Activated CD4-positive, alpha-beta memory T cell treated with anti-CD3 and anti-CD28 coated beads for 36 hours (primary cell): ENCODE measurements at regions not wholly inside any gene's neighbourhood (a gene's known extent, or its start where the extent isn't known, plus 50 kb on each side); places are given as distances from the start of the nearest gene placed in this dataset.

Experiments used
- CTCF ChIA-PET: fragments of 350-600 bp; sonication (Branson Sonifier 250); formaldehyde crosslinking; loops from one replicate; lab custom pipeline; 2021; ENCODE audit warnings: antibody characterized with exemption, inconsistent platforms; lab: Charles Lee
- POLR2A ChIA-PET: fragments of 350-600 bp; sonication (Branson Sonifier 250); formaldehyde crosslinking; loops from one replicate; lab custom pipeline; 2021; ENCODE audit warnings: antibody characterized with exemption; lab: Charles Lee
- DNase-seq: peaks from one replicate; pipeline ENCODE4 v3.0.0-alpha.2; 2020
- H3K27ac Mint-ChIP-seq: one replicate; pipeline ENCODE4 v1.8.0; 2021; ENCODE audit warnings: mixed read lengths
- H3K27me3 Mint-ChIP-seq: one replicate; pipeline ENCODE4 v1.8.0; 2021; ENCODE audit warnings: mixed read lengths
- H3K36me3 Mint-ChIP-seq: one replicate; pipeline ENCODE4 v1.8.0; 2021; ENCODE audit warnings: mixed read lengths
- H3K4me1 Mint-ChIP-seq: one replicate; pipeline ENCODE4 v1.8.0; 2021; ENCODE audit warnings: low read depth, mixed read lengths
- H3K4me3 Mint-ChIP-seq: one replicate; pipeline ENCODE4 v1.8.0; 2021; ENCODE audit warnings: mild to moderate bottlenecking, mixed read lengths
- H3K9me3 Mint-ChIP-seq: one replicate; pipeline ENCODE4 v1.8.0; 2021; ENCODE audit warnings: mixed read lengths
- intact Hi-C: fragments of 100-400 bp; cut with micrococcal nuclease; formaldehyde crosslinking; loops from one replicate; pipeline ENCODE4 v1.15.1; 2023

GRCh38 chrX:122552286-122552800, 631.7 kb upstream of the GRIA3 start:
- Mint-ChIP-seq H3K9me3 (peaks cover 2% of the 10 kb centered on the region), H3K4me1 (no peaks in the 10 kb centered on the region), H3K27me3 (no peaks in the 10 kb centered on the region), H3K36me3 (no peaks in the 10 kb centered on the region), H3K27ac (no peak overlapping the region), H3K4me3 (no peak overlapping the region)
- ChIA-PET POLR2A (no interaction called here), CTCF (no interaction called here)
- intact Hi-C loops: no loop called here
- no peak for DNase-seq

DNA sequence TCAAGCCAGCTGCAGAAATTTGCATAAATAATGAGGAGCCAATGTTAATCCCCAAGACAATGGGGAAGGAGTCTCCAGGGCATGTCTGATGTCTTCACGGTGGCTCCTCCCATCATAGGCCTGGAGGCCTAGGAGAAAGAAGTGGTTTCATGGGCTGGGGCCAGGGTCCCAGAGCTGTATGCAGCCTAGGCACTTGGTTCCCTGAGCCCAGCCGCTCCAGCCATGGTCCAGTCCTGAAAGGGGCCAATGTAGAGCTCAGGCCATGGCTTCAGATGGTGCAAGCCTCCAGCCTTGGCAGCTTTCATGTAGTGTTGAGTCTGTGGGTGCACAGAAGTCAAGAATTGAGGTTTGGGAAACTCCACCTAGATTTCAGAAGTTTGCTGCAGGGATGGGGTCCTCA, 628.2 kb upstream of the GRIA3 start:
- CTCF ChIA-PET: no interaction called here
- H3K27ac Mint-ChIP-seq: no peak overlapping the region
- intact Hi-C loops: no loop called here
- POLR2A ChIA-PET: no interaction called here
- no peak for DNase-seq
- H3K36me3 Mint-ChIP-seq: no peaks in the 10 kb centered on the region
- no peaks in the 10 kb centered on the region for H3K4me1 Mint-ChIP-seq
- no peaks in the 10 kb centered on the region for H3K27me3 Mint-ChIP-seq
- no peak overlapping the region for H3K4me3 Mint-ChIP-seq
- H3K9me3 Mint-ChIP-seq: no peaks in the 10 kb centered on the region

DNA sequence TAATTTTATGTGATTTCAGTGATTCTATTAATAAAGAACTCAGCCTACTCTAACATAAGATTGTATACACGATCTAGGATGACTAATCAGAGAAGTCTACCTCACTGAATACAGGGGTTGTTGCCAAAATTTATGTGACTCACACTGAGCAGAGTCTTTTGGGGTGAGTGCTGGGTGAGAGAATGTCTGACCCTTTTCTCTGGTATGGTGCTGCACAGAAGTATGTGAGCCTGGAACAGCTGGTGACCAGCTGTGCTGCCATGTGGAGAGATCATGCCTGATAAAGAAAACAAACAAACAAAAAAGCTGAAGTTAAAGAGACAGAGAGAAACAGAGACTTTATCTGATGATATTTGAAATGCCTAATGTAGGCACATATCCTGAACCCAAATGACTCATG, 618.1 kb upstream of the GRIA3 start:
- intact Hi-C loops: no loop called here
- ChIA-PET POLR2A (no interaction called here), CTCF (no interaction called here)
- peaks cover 2% of the 10 kb centered on the region for H3K9me3 Mint-ChIP-seq
- no peak overlapping the region for H3K27ac Mint-ChIP-seq
- no peak overlapping the region for H3K4me3 Mint-ChIP-seq
- no peaks in the 10 kb centered on the region for H3K27me3 Mint-ChIP-seq
- no peak for DNase-seq
- no peaks in the 10 kb centered on the region for H3K4me1 Mint-ChIP-seq
- no peaks in the 10 kb centered on the region for H3K36me3 Mint-ChIP-seq

- CTCF ChIA-PET: no interaction called here
These were observed 617.7 kb upstream of the GRIA3 start for GRCh38 chrX:122566401-122566800.

DNA sequence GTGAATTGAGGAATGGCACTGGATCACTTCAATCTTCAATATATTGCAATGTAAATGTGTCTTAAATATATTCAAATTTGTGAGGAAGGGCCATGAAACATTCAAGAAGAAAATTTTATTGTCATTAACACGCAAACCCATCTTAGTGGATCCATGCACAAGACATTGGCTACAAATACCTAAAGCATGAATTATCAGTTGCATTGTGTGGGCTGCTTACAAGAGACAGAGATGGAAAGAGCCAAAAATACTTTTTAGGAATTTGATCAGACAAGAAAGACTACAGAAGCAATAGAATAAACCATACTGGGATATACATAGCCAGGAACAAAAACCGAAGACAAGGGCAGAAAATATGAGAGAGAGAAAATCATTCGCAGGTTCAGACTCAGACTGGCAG, 616.2 kb upstream of the GRIA3 start:
- H3K27me3 Mint-ChIP-seq: no peaks in the 10 kb centered on the region
- H3K36me3 Mint-ChIP-seq: no peaks in the 10 kb centered on the region
- H3K4me3 Mint-ChIP-seq: no peak overlapping the region
- ChIA-PET POLR2A (no interaction called here), CTCF (no interaction called here)
- H3K27ac Mint-ChIP-seq: no peak overlapping the region
- DNase-seq: no peak
- intact Hi-C loops: no loop called here
- H3K4me1 Mint-ChIP-seq: no peaks in the 10 kb centered on the region
- peaks cover 2% of the 10 kb centered on the region for H3K9me3 Mint-ChIP-seq

More at GRCh38 chrX:122566401-122566800, 617.7 kb upstream of the GRIA3 start:
- intact Hi-C loops: no loop called here
- no peak overlapping the region for H3K27ac Mint-ChIP-seq
- no peaks in the 10 kb centered on the region for H3K4me1 Mint-ChIP-seq
- no peak for DNase-seq
- POLR2A ChIA-PET: no interaction called here
- no peaks in the 10 kb centered on the region for H3K27me3 Mint-ChIP-seq
- H3K4me3 Mint-ChIP-seq: no peak overlapping the region
- H3K36me3 Mint-ChIP-seq: no peaks in the 10 kb centered on the region
- peaks cover 2% of the 10 kb centered on the region for H3K9me3 Mint-ChIP-seq

- Mint-ChIP-seq H3K27me3 (no peaks in the 10 kb centered on the region), H3K4me1 (no peaks in the 10 kb centered on the region), H3K27ac (no peak overlapping the region), H3K4me3 (no peak overlapping the region), H3K9me3 (no peaks in the 10 kb centered on the region), H3K36me3 (no peaks in the 10 kb centered on the region)
- CTCF ChIA-PET: no interaction called here
- DNase-seq: no peak
- intact Hi-C loops: no loop called here
- POLR2A ChIA-PET: no interaction called here
These were observed 611.6 kb upstream of the GRIA3 start for GRCh38 chrX:122572461-122572860.

DNA sequence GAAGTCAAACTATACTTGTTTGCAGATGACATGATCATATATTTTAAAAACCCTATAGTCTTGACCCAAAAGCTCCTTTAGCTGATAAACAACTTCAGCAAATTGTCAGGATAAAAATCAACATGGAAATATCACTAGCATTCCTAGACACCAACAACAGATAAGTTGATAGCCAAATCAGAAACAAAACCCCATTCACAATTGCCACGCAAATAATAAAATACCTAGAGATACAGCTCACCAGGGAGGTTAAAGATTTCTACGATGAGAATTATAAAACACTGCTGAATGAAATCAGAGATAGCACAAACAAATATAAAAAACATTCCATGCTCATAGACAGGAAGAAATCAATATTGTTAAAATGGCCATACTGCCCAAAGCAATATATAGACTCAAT, 605.0 kb upstream of the GRIA3 start:
- Mint-ChIP-seq H3K36me3 (no peaks in the 10 kb centered on the region), H3K4me1 (no peaks in the 10 kb centered on the region), H3K27ac (no peak overlapping the region), H3K4me3 (no peak overlapping the region), H3K9me3 (peaks cover 3% of the 10 kb centered on the region), H3K27me3 (no peaks in the 10 kb centered on the region)
- DNase-seq: no peak
- POLR2A ChIA-PET: no interaction called here
- CTCF ChIA-PET: no interaction called here
- intact Hi-C loops: no loop called here

DNA sequence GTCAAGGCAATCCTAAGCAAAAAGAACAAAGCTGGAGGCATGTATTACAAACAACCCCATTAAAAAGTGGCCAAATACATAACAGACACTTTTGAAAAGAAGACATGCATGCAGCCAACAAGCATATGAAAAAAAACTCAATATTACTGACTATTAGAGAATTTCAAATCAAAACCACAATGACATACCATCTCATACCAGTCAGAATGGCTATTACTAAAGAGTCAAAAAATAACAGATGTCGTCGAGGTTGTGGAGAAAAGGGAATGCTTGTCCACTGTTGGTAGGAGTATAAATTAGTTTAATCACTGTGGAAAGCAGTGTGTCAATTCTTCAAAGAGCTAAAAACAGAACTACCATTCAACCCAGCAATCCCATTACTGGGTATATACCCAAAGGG, 604.6 kb upstream of the GRIA3 start:
- Mint-ChIP-seq H3K36me3 (no peaks in the 10 kb centered on the region), H3K9me3 (peaks cover 3% of the 10 kb centered on the region), H3K4me3 (no peak overlapping the region), H3K27me3 (no peaks in the 10 kb centered on the region), H3K4me1 (no peaks in the 10 kb centered on the region), H3K27ac (no peak overlapping the region)
- CTCF ChIA-PET: no interaction called here
- intact Hi-C loops: no loop called here
- DNase-seq: no peak
- POLR2A ChIA-PET: no interaction called here

DNA sequence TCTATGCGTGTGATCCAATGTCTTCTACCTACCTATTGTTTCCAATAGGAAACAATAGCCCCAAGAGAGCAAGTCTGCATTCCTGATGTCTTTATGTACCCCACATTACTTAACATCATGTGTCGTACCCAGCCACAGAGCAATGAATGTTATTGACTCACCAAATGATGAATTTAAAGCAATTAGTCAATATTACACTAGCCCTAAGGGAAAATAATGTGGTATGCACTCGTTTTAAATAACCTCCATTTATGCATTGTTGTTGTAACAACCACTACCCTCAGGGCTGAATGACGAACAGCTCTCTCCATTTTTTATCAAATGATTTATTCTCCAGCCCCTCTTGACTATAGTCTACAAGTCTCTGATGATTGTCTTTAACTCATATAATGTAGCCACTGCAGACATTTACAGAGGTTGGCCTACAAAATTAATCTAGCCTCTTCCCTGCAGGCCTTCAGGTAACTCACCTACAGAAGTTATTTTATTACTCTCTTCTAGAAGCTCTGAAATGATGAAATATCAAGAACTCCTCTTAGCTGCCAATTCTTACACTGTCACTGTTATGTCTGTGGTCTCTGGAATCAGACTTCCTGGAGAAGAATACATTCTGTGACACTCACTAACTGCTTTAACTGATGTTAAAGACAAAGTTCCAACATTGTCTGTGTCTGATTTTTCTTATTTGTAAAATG, 601.7 kb upstream of the GRIA3 start:
- Mint-ChIP-seq H3K27ac (no peak overlapping the region), H3K9me3 (peaks cover 3% of the 10 kb centered on the region), H3K4me3 (no peak overlapping the region), H3K36me3 (no peaks in the 10 kb centered on the region), H3K4me1 (no peaks in the 10 kb centered on the region), H3K27me3 (no peaks in the 10 kb centered on the region)
- ChIA-PET CTCF (no interaction called here), POLR2A (no interaction called here)
- intact Hi-C loops: no loop called here
- DNase-seq: no peak

DNA sequence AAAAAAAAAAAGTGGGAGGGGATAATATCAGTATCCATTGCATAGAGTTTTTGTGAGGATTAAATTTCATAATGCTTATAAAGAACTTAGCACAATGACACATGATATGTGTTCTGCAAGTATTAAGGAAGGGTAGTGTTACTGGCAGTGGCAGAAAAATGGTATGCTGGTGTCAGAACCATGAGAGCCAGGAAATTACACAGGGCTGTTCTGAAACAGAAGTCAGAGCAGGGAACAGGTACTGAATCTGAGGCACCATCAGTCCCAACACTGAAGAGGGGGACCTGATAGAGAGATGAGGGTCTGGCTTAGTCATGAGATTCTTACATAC, 601.1 kb upstream of the GRIA3 start:
- Mint-ChIP-seq H3K4me1 (no peaks in the 10 kb centered on the region), H3K27me3 (no peaks in the 10 kb centered on the region), H3K27ac (no peak overlapping the region), H3K36me3 (no peaks in the 10 kb centered on the region), H3K4me3 (no peak overlapping the region), H3K9me3 (peaks cover 3% of the 10 kb centered on the region)
- ChIA-PET CTCF (no interaction called here), POLR2A (no interaction called here)
- intact Hi-C loops: no loop called here
- no peak for DNase-seq

DNA sequence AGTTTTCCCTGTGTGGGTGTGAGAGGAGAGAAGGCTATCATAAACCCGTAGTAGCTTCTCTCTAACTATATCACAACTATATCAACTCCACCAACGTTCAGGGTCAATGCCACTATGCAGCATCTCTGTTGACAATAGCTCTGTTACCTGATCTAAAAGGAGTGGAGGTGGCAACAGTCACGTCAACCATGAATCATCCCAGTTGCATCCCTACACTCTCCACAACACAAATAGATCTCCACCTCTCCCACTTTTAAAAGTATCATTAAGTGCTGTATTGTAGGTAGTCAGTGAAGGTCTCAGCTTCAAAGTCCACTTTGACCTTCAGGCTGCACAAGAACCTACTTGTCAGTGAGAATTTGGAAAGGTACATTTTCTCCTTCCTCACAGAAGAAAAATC, 600.5 kb upstream of the GRIA3 start:
- Mint-ChIP-seq H3K27me3 (no peaks in the 10 kb centered on the region), H3K9me3 (peaks cover 3% of the 10 kb centered on the region), H3K36me3 (no peaks in the 10 kb centered on the region), H3K27ac (no peak overlapping the region), H3K4me3 (no peak overlapping the region), H3K4me1 (no peaks in the 10 kb centered on the region)
- intact Hi-C loops: no loop called here
- POLR2A ChIA-PET: no interaction called here
- DNase-seq: no peak
- CTCF ChIA-PET: no interaction called here

DNA sequence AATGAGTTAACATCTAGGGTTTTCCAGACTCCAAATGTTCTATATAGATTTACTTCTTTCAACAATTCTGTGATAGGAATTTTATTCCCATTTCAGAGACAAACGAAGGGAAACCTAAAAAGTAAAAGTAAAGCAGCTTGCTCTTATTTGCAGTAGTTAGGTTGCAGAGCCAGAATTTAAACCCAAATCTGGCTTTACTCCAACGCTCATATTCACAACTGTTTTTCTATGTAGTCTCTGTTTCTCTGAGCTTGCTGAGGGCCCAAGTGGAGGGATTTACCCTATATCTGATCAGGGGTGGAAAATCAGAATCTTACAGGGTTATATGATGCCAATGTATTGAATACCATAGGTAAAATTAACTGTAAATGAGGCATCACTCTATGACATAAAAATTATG, 599.1 kb upstream of the GRIA3 start:
- CTCF ChIA-PET: no interaction called here
- H3K4me3 Mint-ChIP-seq: no peak overlapping the region
- no peak for DNase-seq
- no peaks in the 10 kb centered on the region for H3K27me3 Mint-ChIP-seq
- no peaks in the 10 kb centered on the region for H3K4me1 Mint-ChIP-seq
- no peak overlapping the region for H3K27ac Mint-ChIP-seq
- intact Hi-C loops: no loop called here
- POLR2A ChIA-PET: no interaction called here
- no peaks in the 10 kb centered on the region for H3K36me3 Mint-ChIP-seq
- H3K9me3 Mint-ChIP-seq: peaks cover under 1% of the 10 kb centered on the region

GRCh38 chrX:122586831-122587230, 597.2 kb upstream of the GRIA3 start:
- Mint-ChIP-seq H3K4me1 (no peaks in the 10 kb centered on the region), H3K27me3 (no peaks in the 10 kb centered on the region), H3K27ac (no peak overlapping the region), H3K4me3 (no peak overlapping the region), H3K9me3 (no peaks in the 10 kb centered on the region), H3K36me3 (no peaks in the 10 kb centered on the region)
- POLR2A ChIA-PET: no interaction called here
- DNase-seq: no peak
- intact Hi-C loops: no loop called here
- CTCF ChIA-PET: no interaction called here
